H1 (cell line): ENCODE measurements at regions not wholly inside any gene's neighbourhood (a gene's known extent, or its start where the extent isn't known, plus 50 kb on each side); places are given as distances from the start of the nearest gene placed in this dataset.

Experiments
- CTCF ChIA-PET: fragments of 300-600 bp; sonication (Branson Sonifier 250); formaldehyde crosslinking; loops from one replicate; lab custom pipeline; 2021; ENCODE audit not compliant: partially characterized antibody; lab: Charles Lee
- POLR2A ChIA-PET: fragments of 300-600 bp; sonication (Branson Sonifier 250); formaldehyde crosslinking; loops from one replicate; lab custom pipeline; 2021; ENCODE audit warnings: inconsistent platforms; ENCODE audit not compliant: partially characterized antibody; lab: Charles Lee
- DNase-seq, 2 experiments: peaks; one replicate each; pipeline versions ENCODE4 v3.0.0 to v3.0.0-alpha.2; 2010 to 2022; ENCODE audit warnings: low spot score in 2 of 2, low read depth in 1 of 2, mixed read lengths in 1 of 2
- FAIRE-seq: peaks from 2 replicates; lab custom pipeline; 2011; peaks lifted over from hg19 to GRCh38; lab: Jason Lieb, UNC
- H2AFZ ChIP-seq: 2 replicates; pipeline ENCODE4 v1.8.1; 2012; ENCODE audit warnings: low read length, inconsistent platforms
- H2AK5ac ChIP-seq: 2 replicates; pipeline ENCODE4 v1.6.1; 2013; ENCODE audit warnings: low read depth, low read length
- H2BK120ac ChIP-seq: replicated peaks from 2 replicates; pipeline ENCODE3; 2013; ENCODE audit warnings: low read depth, low read length, inconsistent platforms
- H2BK12ac ChIP-seq: 2 replicates; pipeline ENCODE4 v1.6.1; 2013; ENCODE audit warnings: low read depth, low read length
- H2BK15ac ChIP-seq: 2 replicates; pipeline ENCODE4 v1.6.1; 2013; ENCODE audit warnings: low read length
- H2BK20ac ChIP-seq: 2 replicates; pipeline ENCODE4 v1.6.1; 2013; ENCODE audit warnings: low read length
- H2BK5ac ChIP-seq: 2 replicates; pipeline ENCODE4 v1.6.1; 2013; ENCODE audit warnings: low read depth, low read length
- H3K14ac ChIP-seq: 2 replicates; pipeline ENCODE4 v1.6.1; 2013; ENCODE audit warnings: inconsistent platforms; ENCODE audit not compliant: insufficient read length
- H3K18ac ChIP-seq: 2 replicates; pipeline ENCODE4 v1.6.1; 2013; ENCODE audit warnings: low read length; ENCODE audit errors: extremely low read depth
- H3K23ac ChIP-seq: 2 replicates; pipeline ENCODE4 v1.6.1; 2013; ENCODE audit warnings: inconsistent platforms; ENCODE audit not compliant: insufficient read length
- H3K23me2 ChIP-seq: 2 replicates; pipeline ENCODE4 v1.6.1; 2013; ENCODE audit warnings: low read depth, low read length
- H3K27ac ChIP-seq: 2 replicates; pipeline ENCODE4 v1.6.1; 2011; ENCODE audit warnings: low read depth, low read length, inconsistent platforms
- H3K27me3 ChIP-seq, 4 experiments: replicated peaks in 1 of 4; 1 replicate in 1 of 4; 2 replicates in 3 of 4; pipeline versions ENCODE4 v1.6.1 to v1.8.1; 2011 to 2013; ENCODE audit warnings: low read length in 3 of 4, mild to moderate bottlenecking in 3 of 4, inconsistent platforms in 2 of 4, mixed read lengths in 2 of 4, moderate library complexity in 1 of 4; ENCODE audit not compliant: control insufficient read depth in 3 of 4, insufficient read depth in 3 of 4; ENCODE audit errors: extremely low read depth in 1 of 4
- H3K36me3 ChIP-seq, 4 experiments: 2 replicates each; pipeline versions ENCODE4 v1.6.1 to v1.8.1; 2011 to 2013; ENCODE audit warnings: mild to moderate bottlenecking in 4 of 4, low read length in 3 of 4, moderate library complexity in 2 of 4, control low read depth in 1 of 4, inconsistent platforms in 1 of 4; ENCODE audit not compliant: insufficient read depth in 4 of 4, control insufficient read depth in 2 of 4
- H3K4ac ChIP-seq: replicated peaks from 2 replicates; pipeline ENCODE3; 2013; ENCODE audit warnings: low read length, low read depth, mixed read lengths, inconsistent platforms; ENCODE audit not compliant: insufficient read length
- H3K4me1 ChIP-seq, 4 experiments: replicated peaks in 1 of 4; 1 replicate in 1 of 4; 2 replicates in 3 of 4; pipeline versions ENCODE4 v1.6.1 to v1.8.1; 2011 to 2013; ENCODE audit warnings: low read length in 3 of 4, inconsistent platforms in 2 of 4, mixed read lengths in 1 of 4; ENCODE audit not compliant: insufficient read depth in 4 of 4, control insufficient read depth in 3 of 4
- H3K4me2 ChIP-seq, 2 experiments: 2 replicates each; pipeline versions ENCODE4 v1.6.1 to v1.8.1; 2011 to 2013; ENCODE audit warnings: low read depth in 2 of 2, low read length in 2 of 2, control low read depth in 1 of 2, inconsistent platforms in 1 of 2, mild to moderate bottlenecking in 1 of 2; ENCODE audit not compliant: insufficient read depth in 1 of 2
- H3K4me3 ChIP-seq, 4 experiments: fragments of 200-600, 300-600 bp in 1 of 4; sonication (generic), shearing (Covaris generic), sonication (Bioruptor Twin) in 1 of 4; 2 replicates each; pipeline versions ENCODE4 v1.5.1 to v1.8.1; 2011 to 2016; ENCODE audit warnings: low read length in 4 of 4, low read depth in 3 of 4, control low read depth in 2 of 4, inconsistent platforms in 2 of 4, mild to moderate bottlenecking in 2 of 4, mixed read lengths in 1 of 4, moderate library complexity in 1 of 4; ENCODE audit not compliant: insufficient read depth in 2 of 4; ENCODE audit errors: extremely low read depth in 1 of 4
- H3K56ac ChIP-seq: replicated peaks from 2 replicates; pipeline ENCODE3; 2013; ENCODE audit warnings: low read depth, mild to moderate bottlenecking, mixed read lengths, low read length, inconsistent platforms; ENCODE audit not compliant: insufficient read length
- H3K79me1 ChIP-seq: 2 replicates; pipeline ENCODE4 v1.6.1; 2013; ENCODE audit warnings: low read depth, low read length, control low read depth
- H3K79me2 ChIP-seq, 2 experiments: 2 replicates each; pipeline versions ENCODE4 v1.6.1 to v1.8.1; 2012 to 2013; ENCODE audit warnings: low read length in 2 of 2, mild to moderate bottlenecking in 2 of 2, inconsistent platforms in 1 of 2; ENCODE audit not compliant: insufficient read depth in 2 of 2, control insufficient read depth in 1 of 2
- H3K9ac ChIP-seq, 4 experiments: replicated peaks in 1 of 4; 1 replicate in 1 of 4; 2 replicates in 3 of 4; pipeline versions ENCODE4 v1.6.1 to v1.8.1; 2011 to 2013; ENCODE audit warnings: low read depth in 3 of 4, low read length in 3 of 4, control low read depth in 2 of 4, mild to moderate bottlenecking in 2 of 4, moderate library complexity in 2 of 4, inconsistent platforms in 1 of 4; ENCODE audit errors: extremely low read depth in 1 of 4
- H3K9me3 ChIP-seq, 2 experiments: 2 replicates each; pipeline versions ENCODE4 v1.6.1 to v1.8.1; 2012 to 2013; ENCODE audit warnings: mild to moderate bottlenecking in 2 of 2, moderate library complexity in 2 of 2, control low read depth in 1 of 2, inconsistent platforms in 1 of 2, low read depth in 1 of 2, low read length in 1 of 2, mixed read lengths in 1 of 2; ENCODE audit not compliant: insufficient read depth in 2 of 2
- H4K20me1 ChIP-seq, 2 experiments: replicated peaks in 1 of 2; 2 replicates each; pipeline versions ENCODE3 to v1.8.1; 2011 to 2013; ENCODE audit warnings: inconsistent platforms in 2 of 2, low read length in 2 of 2, mild to moderate bottlenecking in 1 of 2; ENCODE audit not compliant: insufficient read depth in 2 of 2, control insufficient read depth in 1 of 2
- H4K5ac ChIP-seq: 2 replicates; pipeline ENCODE4 v1.6.1; 2013; ENCODE audit warnings: low read length, low read depth, mixed read lengths, inconsistent platforms; ENCODE audit not compliant: insufficient read length
- H4K8ac ChIP-seq: 2 replicates; pipeline ENCODE4 v1.8.0; 2013; ENCODE audit warnings: mild to moderate bottlenecking, moderate library complexity, low read length, inconsistent platforms; ENCODE audit not compliant: insufficient read depth; ENCODE audit errors: extremely low read depth
- H4K91ac ChIP-seq: replicated peaks from 2 replicates; pipeline ENCODE3; 2013; ENCODE audit warnings: low read length, mixed read lengths, inconsistent platforms; ENCODE audit not compliant: insufficient read length
- WGBS, 2 experiments: shearing (Covaris generic) in 1 of 2; methylation state at CpG; one replicate each; pipeline versions ENCODE4 v1.1.6 to v1.1.7; 2013 to 2015; ENCODE audit warnings: low lambda C conversion rate in 2 of 2, mixed read lengths in 2 of 2, inconsistent platforms in 1 of 2, low coverage in 1 of 2, missing lambda C conversion rate in 1 of 2; ENCODE audit not compliant: insufficient replicate concordance in 2 of 2, insufficient coverage in 1 of 2, insufficient read length in 1 of 2; ENCODE audit errors: extremely low coverage in 1 of 2, missing lambda C conversion rate in 1 of 2; 5-methylcytosine and 5-hydroxymethylcytosine counted together

DNA sequence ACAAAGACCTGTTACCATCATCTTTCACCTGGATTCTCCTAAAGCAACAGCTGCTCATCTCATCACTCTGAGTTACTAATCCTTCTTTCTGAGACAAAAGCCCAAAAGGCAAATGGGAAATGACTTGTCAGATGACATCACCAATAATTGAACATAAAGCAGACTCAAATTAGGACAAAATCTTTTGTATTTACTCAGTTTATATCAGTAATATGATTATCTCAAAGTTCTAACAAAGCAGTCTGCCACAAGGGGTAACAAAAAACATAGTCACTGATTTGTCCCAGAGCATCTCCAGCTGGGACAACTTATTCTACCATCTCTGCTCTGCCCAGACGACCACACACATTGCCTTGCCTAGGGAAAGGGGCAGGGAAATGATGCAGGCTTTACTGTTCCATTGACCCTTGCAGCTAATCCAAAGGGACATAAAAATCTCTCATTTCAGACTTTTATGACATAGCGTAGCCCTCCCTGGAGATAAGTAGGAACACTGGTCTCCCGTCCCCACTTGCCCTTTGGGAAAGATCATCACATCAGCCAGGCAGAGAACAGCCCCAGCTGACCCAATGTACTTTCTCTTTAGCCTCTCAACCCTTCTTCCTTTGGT lies 249.5 kb upstream of the PTGER4 start:
- Histone ChIP-seq H2BK120ac (no peak overlapping the region), H3K9ac (no peak overlapping the region), H3K36me3 (no peaks in the 10 kb centered on the region), H3K79me2 (no peaks in the 10 kb centered on the region), H3K9me3 (no peaks in the 10 kb centered on the region), H2AFZ (no peak overlapping the region), H4K5ac (no peak overlapping the region), H4K8ac (no peak overlapping the region), H2BK5ac (no peak overlapping the region), H3K56ac (no peak overlapping the region), H3K23ac (no peak overlapping the region), H3K27me3 (no peaks in the 10 kb centered on the region), H2BK12ac (no peak overlapping the region), H3K23me2 (peaks cover 2% of the 10 kb centered on the region; the same call in 1 of the 2 replicates), H3K4ac (no peak overlapping the region), H3K27ac (no peak overlapping the region), H2BK20ac (no peak overlapping the region), H2AK5ac (no peak overlapping the region), H3K4me3 (no peak overlapping the region), H3K14ac (no peak overlapping the region), H3K4me1 (peaks cover 0 to 5% (median 0%) of the 10 kb centered on the region in 4 experiments; a peak in 1 of 7 replicates), H3K4me2 (no peak overlapping the region), H3K79me1 (no peaks in the 10 kb centered on the region), H3K18ac (no peak overlapping the region), H2BK15ac (no peak overlapping the region), H4K20me1 (no peaks in the 10 kb centered on the region), H4K91ac (no peak overlapping the region)
- FAIRE-seq (no peak), DNase-seq (no peak)
- POLR2A ChIA-PET, result no interaction called here
- 89% methylated on average over 3 of the region's 3 CpGs; no CpG with 5 or more reads in 1 of the 2 experiments for WGBS, 2 experiments
- CTCF ChIA-PET, result interaction anchor here (1.3 kb wide), 1 partner anchor 20 kb away, joined by 5 read pairs; no protein-coding TSS in a partner anchor
